H1 (cell line): ENCODE measurements at regions not wholly inside any gene's neighbourhood (a gene's known extent, or its start where the extent isn't known, plus 50 kb on each side); places are given as distances from the start of the nearest gene placed in this dataset.

Experiments
- CTCF ChIA-PET: fragments of 300-600 bp; sonication (Branson Sonifier 250); formaldehyde crosslinking; loops from one replicate; lab custom pipeline; 2021; ENCODE audit not compliant: partially characterized antibody; lab: Charles Lee
- POLR2A ChIA-PET: fragments of 300-600 bp; sonication (Branson Sonifier 250); formaldehyde crosslinking; loops from one replicate; lab custom pipeline; 2021; ENCODE audit warnings: inconsistent platforms; ENCODE audit not compliant: partially characterized antibody; lab: Charles Lee
- DNase-seq, 2 experiments: peaks; one replicate each; pipeline versions ENCODE4 v3.0.0 to v3.0.0-alpha.2; 2010 to 2022; ENCODE audit warnings: low spot score in 2 of 2, low read depth in 1 of 2, mixed read lengths in 1 of 2
- FAIRE-seq: peaks from 2 replicates; lab custom pipeline; 2011; peaks lifted over from hg19 to GRCh38; lab: Jason Lieb, UNC
- H2AFZ ChIP-seq: 2 replicates; pipeline ENCODE4 v1.8.1; 2012; ENCODE audit warnings: low read length, inconsistent platforms
- H2AK5ac ChIP-seq: 2 replicates; pipeline ENCODE4 v1.6.1; 2013; ENCODE audit warnings: low read depth, low read length
- H2BK120ac ChIP-seq: replicated peaks from 2 replicates; pipeline ENCODE3; 2013; ENCODE audit warnings: low read depth, low read length, inconsistent platforms
- H2BK12ac ChIP-seq: 2 replicates; pipeline ENCODE4 v1.6.1; 2013; ENCODE audit warnings: low read depth, low read length
- H2BK15ac ChIP-seq: 2 replicates; pipeline ENCODE4 v1.6.1; 2013; ENCODE audit warnings: low read length
- H2BK20ac ChIP-seq: 2 replicates; pipeline ENCODE4 v1.6.1; 2013; ENCODE audit warnings: low read length
- H2BK5ac ChIP-seq: 2 replicates; pipeline ENCODE4 v1.6.1; 2013; ENCODE audit warnings: low read depth, low read length
- H3K14ac ChIP-seq: 2 replicates; pipeline ENCODE4 v1.6.1; 2013; ENCODE audit warnings: inconsistent platforms; ENCODE audit not compliant: insufficient read length
- H3K18ac ChIP-seq: 2 replicates; pipeline ENCODE4 v1.6.1; 2013; ENCODE audit warnings: low read length; ENCODE audit errors: extremely low read depth
- H3K23ac ChIP-seq: 2 replicates; pipeline ENCODE4 v1.6.1; 2013; ENCODE audit warnings: inconsistent platforms; ENCODE audit not compliant: insufficient read length
- H3K23me2 ChIP-seq: 2 replicates; pipeline ENCODE4 v1.6.1; 2013; ENCODE audit warnings: low read depth, low read length
- H3K27ac ChIP-seq: 2 replicates; pipeline ENCODE4 v1.6.1; 2011; ENCODE audit warnings: low read depth, low read length, inconsistent platforms
- H3K27me3 ChIP-seq, 4 experiments: replicated peaks in 1 of 4; 1 replicate in 1 of 4; 2 replicates in 3 of 4; pipeline versions ENCODE4 v1.6.1 to v1.8.1; 2011 to 2013; ENCODE audit warnings: low read length in 3 of 4, mild to moderate bottlenecking in 3 of 4, inconsistent platforms in 2 of 4, mixed read lengths in 2 of 4, moderate library complexity in 1 of 4; ENCODE audit not compliant: control insufficient read depth in 3 of 4, insufficient read depth in 3 of 4; ENCODE audit errors: extremely low read depth in 1 of 4
- H3K36me3 ChIP-seq, 4 experiments: 2 replicates each; pipeline versions ENCODE4 v1.6.1 to v1.8.1; 2011 to 2013; ENCODE audit warnings: mild to moderate bottlenecking in 4 of 4, low read length in 3 of 4, moderate library complexity in 2 of 4, control low read depth in 1 of 4, inconsistent platforms in 1 of 4; ENCODE audit not compliant: insufficient read depth in 4 of 4, control insufficient read depth in 2 of 4
- H3K4ac ChIP-seq: replicated peaks from 2 replicates; pipeline ENCODE3; 2013; ENCODE audit warnings: low read length, low read depth, mixed read lengths, inconsistent platforms; ENCODE audit not compliant: insufficient read length
- H3K4me1 ChIP-seq, 4 experiments: replicated peaks in 1 of 4; 1 replicate in 1 of 4; 2 replicates in 3 of 4; pipeline versions ENCODE4 v1.6.1 to v1.8.1; 2011 to 2013; ENCODE audit warnings: low read length in 3 of 4, inconsistent platforms in 2 of 4, mixed read lengths in 1 of 4; ENCODE audit not compliant: insufficient read depth in 4 of 4, control insufficient read depth in 3 of 4
- H3K4me2 ChIP-seq, 2 experiments: 2 replicates each; pipeline versions ENCODE4 v1.6.1 to v1.8.1; 2011 to 2013; ENCODE audit warnings: low read depth in 2 of 2, low read length in 2 of 2, control low read depth in 1 of 2, inconsistent platforms in 1 of 2, mild to moderate bottlenecking in 1 of 2; ENCODE audit not compliant: insufficient read depth in 1 of 2
- H3K4me3 ChIP-seq, 4 experiments: fragments of 200-600, 300-600 bp in 1 of 4; sonication (generic), shearing (Covaris generic), sonication (Bioruptor Twin) in 1 of 4; 2 replicates each; pipeline versions ENCODE4 v1.5.1 to v1.8.1; 2011 to 2016; ENCODE audit warnings: low read length in 4 of 4, low read depth in 3 of 4, control low read depth in 2 of 4, inconsistent platforms in 2 of 4, mild to moderate bottlenecking in 2 of 4, mixed read lengths in 1 of 4, moderate library complexity in 1 of 4; ENCODE audit not compliant: insufficient read depth in 2 of 4; ENCODE audit errors: extremely low read depth in 1 of 4
- H3K56ac ChIP-seq: replicated peaks from 2 replicates; pipeline ENCODE3; 2013; ENCODE audit warnings: low read depth, mild to moderate bottlenecking, mixed read lengths, low read length, inconsistent platforms; ENCODE audit not compliant: insufficient read length
- H3K79me1 ChIP-seq: 2 replicates; pipeline ENCODE4 v1.6.1; 2013; ENCODE audit warnings: low read depth, low read length, control low read depth
- H3K79me2 ChIP-seq, 2 experiments: 2 replicates each; pipeline versions ENCODE4 v1.6.1 to v1.8.1; 2012 to 2013; ENCODE audit warnings: low read length in 2 of 2, mild to moderate bottlenecking in 2 of 2, inconsistent platforms in 1 of 2; ENCODE audit not compliant: insufficient read depth in 2 of 2, control insufficient read depth in 1 of 2
- H3K9ac ChIP-seq, 4 experiments: replicated peaks in 1 of 4; 1 replicate in 1 of 4; 2 replicates in 3 of 4; pipeline versions ENCODE4 v1.6.1 to v1.8.1; 2011 to 2013; ENCODE audit warnings: low read depth in 3 of 4, low read length in 3 of 4, control low read depth in 2 of 4, mild to moderate bottlenecking in 2 of 4, moderate library complexity in 2 of 4, inconsistent platforms in 1 of 4; ENCODE audit errors: extremely low read depth in 1 of 4
- H3K9me3 ChIP-seq, 2 experiments: 2 replicates each; pipeline versions ENCODE4 v1.6.1 to v1.8.1; 2012 to 2013; ENCODE audit warnings: mild to moderate bottlenecking in 2 of 2, moderate library complexity in 2 of 2, control low read depth in 1 of 2, inconsistent platforms in 1 of 2, low read depth in 1 of 2, low read length in 1 of 2, mixed read lengths in 1 of 2; ENCODE audit not compliant: insufficient read depth in 2 of 2
- H4K20me1 ChIP-seq, 2 experiments: replicated peaks in 1 of 2; 2 replicates each; pipeline versions ENCODE3 to v1.8.1; 2011 to 2013; ENCODE audit warnings: inconsistent platforms in 2 of 2, low read length in 2 of 2, mild to moderate bottlenecking in 1 of 2; ENCODE audit not compliant: insufficient read depth in 2 of 2, control insufficient read depth in 1 of 2
- H4K5ac ChIP-seq: 2 replicates; pipeline ENCODE4 v1.6.1; 2013; ENCODE audit warnings: low read length, low read depth, mixed read lengths, inconsistent platforms; ENCODE audit not compliant: insufficient read length
- H4K8ac ChIP-seq: 2 replicates; pipeline ENCODE4 v1.8.0; 2013; ENCODE audit warnings: mild to moderate bottlenecking, moderate library complexity, low read length, inconsistent platforms; ENCODE audit not compliant: insufficient read depth; ENCODE audit errors: extremely low read depth
- H4K91ac ChIP-seq: replicated peaks from 2 replicates; pipeline ENCODE3; 2013; ENCODE audit warnings: low read length, mixed read lengths, inconsistent platforms; ENCODE audit not compliant: insufficient read length
- POU5F1 ChIP-seq: IDR thresholded peaks from 2 replicates; pipeline ENCODE4 v1.6.1; 2011; ENCODE audit warnings: low read depth, mild to moderate bottlenecking, low read length, moderate library complexity
- TAF1 ChIP-seq: IDR thresholded peaks from 2 replicates; pipeline ENCODE4 v1.6.1; 2011; ENCODE audit warnings: mild to moderate bottlenecking, low read depth, low read length
- TEAD4 ChIP-seq: IDR thresholded peaks from 2 replicates; pipeline ENCODE4 v1.6.1; 2012; ENCODE audit warnings: low read depth, low read length, inconsistent platforms, mixed read lengths
- YY1 ChIP-seq: IDR thresholded peaks from 2 replicates; pipeline ENCODE4 v1.6.1; 2011; ENCODE audit warnings: low read depth, mild to moderate bottlenecking, low read length
- ZNF274 ChIP-seq: IDR thresholded peaks from 2 replicates; pipeline ENCODE4 v1.7.0; 2012; ENCODE audit warnings: low read length, borderline replicate concordance; ENCODE audit errors: extremely low read depth
- WGBS, 2 experiments: shearing (Covaris generic) in 1 of 2; methylation state at CpG; one replicate each; pipeline versions ENCODE4 v1.1.6 to v1.1.7; 2013 to 2015; ENCODE audit warnings: low lambda C conversion rate in 2 of 2, mixed read lengths in 2 of 2, inconsistent platforms in 1 of 2, low coverage in 1 of 2, missing lambda C conversion rate in 1 of 2; ENCODE audit not compliant: insufficient replicate concordance in 2 of 2, insufficient coverage in 1 of 2, insufficient read length in 1 of 2; ENCODE audit errors: extremely low coverage in 1 of 2, missing lambda C conversion rate in 1 of 2; 5-methylcytosine and 5-hydroxymethylcytosine counted together

DNA sequence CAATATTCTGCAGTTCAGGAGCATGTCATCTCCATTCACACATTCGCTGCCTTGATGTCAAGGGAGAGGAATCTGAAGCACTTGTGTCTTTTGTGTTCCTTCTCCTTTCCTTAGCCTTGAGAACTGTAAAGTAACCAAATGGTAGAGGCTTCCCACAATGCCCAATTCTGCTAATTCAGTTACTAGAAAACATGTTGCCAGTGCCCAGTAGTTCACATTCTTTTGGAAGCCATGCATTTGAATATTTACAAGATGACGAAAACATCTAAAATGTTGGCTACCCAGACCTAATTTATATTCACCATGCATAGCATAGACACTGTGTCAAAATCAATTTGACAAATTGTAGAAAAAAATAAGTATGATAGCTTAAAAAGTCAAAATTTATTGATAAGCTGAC is 852.7 kb upstream of the PHF14 start:
- no peaks in the 10 kb centered on the region for H3K79me1 ChIP-seq
- H4K91ac ChIP-seq = no peak overlapping the region
- no peaks in the 10 kb centered on the region for H3K79me2 ChIP-seq
- no peak overlapping the region for H3K4ac ChIP-seq
- no peak overlapping the region for H3K4me3 ChIP-seq
- H3K4me2 ChIP-seq = no peak overlapping the region
- no peak overlapping the region for H4K5ac ChIP-seq
- no peak overlapping the region for H4K8ac ChIP-seq
- no peak overlapping the region for H3K56ac ChIP-seq
- no peak overlapping the region for H3K9ac ChIP-seq
- WGBS, 2 experiments = 89% methylated on average over 2 of the region's 2 CpGs; no CpG with 5 or more reads in 1 of the 2 experiments
- H2AFZ ChIP-seq = no peak overlapping the region
- no peak overlapping the region for H3K18ac ChIP-seq
- ChIA-PET CTCF (no interaction called here), POLR2A (no interaction called here)
- H3K27ac ChIP-seq = no peak overlapping the region
- no peak overlapping the region for H2BK20ac ChIP-seq
- no peaks in the 10 kb centered on the region for H3K9me3 ChIP-seq
- no peak overlapping the region for H2BK15ac ChIP-seq
- FAIRE-seq (no peak), DNase-seq (no peak)
- H3K27me3 ChIP-seq = no peaks in the 10 kb centered on the region
- H2BK120ac ChIP-seq = no peak overlapping the region
- H3K36me3 ChIP-seq = no peaks in the 10 kb centered on the region
- no peaks in the 10 kb centered on the region for H3K23me2 ChIP-seq
- H3K23ac ChIP-seq = no peak overlapping the region
- no peak overlapping the region for H3K14ac ChIP-seq
- no peak overlapping the region for H2BK12ac ChIP-seq
- H2BK5ac ChIP-seq = no peak overlapping the region
- H2AK5ac ChIP-seq = no peak overlapping the region
- no peaks in the 10 kb centered on the region for H4K20me1 ChIP-seq
- H3K4me1 ChIP-seq = peaks cover 0 to 7% (median 3%) of the 10 kb centered on the region in 4 experiments; a peak in 3 of 7 replicates
- TF ChIP-seq TEAD4 = no peak
- TF ChIP-seq ZNF274 = no peak
- no peak for TF ChIP-seq YY1
- TF ChIP-seq POU5F1 = no peak
- no peak for TF ChIP-seq TAF1
